Skin epidermis (tissue), 12 donors: ENCODE measurements at regions not wholly inside any gene's neighbourhood (a gene's known extent, or its start where the extent isn't known, plus 50 kb on each side); places are given as distances from the start of the nearest gene placed in this dataset.

Experiments
- H3K27ac ChIP-seq, 21 experiments: fragments of 200-600 bp; sonication (generic) in 11 of 21; one replicate each; pipeline ENCODE4 v1.5.0; 2020; ENCODE audit warnings: mild to moderate bottlenecking in 3 of 21, inconsistent platforms in 2 of 21, moderate library complexity in 2 of 21
- H3K4me3 ChIP-seq, 7 experiments: fragments of 200-600 bp; sonication (generic) in 2 of 7; one replicate each; pipeline ENCODE4 v1.5.0; 2020; ENCODE audit warnings: inconsistent platforms in 2 of 7, mild to moderate bottlenecking in 2 of 7, moderate library complexity in 1 of 7

DNA sequence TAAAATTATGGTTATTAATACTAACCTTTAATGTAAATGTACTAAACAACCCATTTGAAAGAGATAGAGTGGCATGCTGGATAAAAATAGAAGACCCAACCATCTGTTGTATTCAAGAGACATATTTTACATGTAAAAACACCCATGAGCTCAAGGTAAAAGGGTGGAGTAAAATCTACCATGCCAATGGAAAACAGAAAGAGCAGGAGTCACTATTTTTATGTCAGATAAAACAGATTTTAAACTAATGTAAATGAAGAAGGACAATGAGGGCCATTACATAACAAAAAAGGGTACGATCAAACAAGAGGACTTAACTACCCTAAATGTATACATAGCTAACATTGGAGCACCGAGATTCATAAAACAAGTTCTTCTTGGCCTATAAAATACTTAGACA lies 66.3 kb downstream of the ITM2A start:
- H3K27ac ChIP-seq = no peak overlapping the region

DNA sequence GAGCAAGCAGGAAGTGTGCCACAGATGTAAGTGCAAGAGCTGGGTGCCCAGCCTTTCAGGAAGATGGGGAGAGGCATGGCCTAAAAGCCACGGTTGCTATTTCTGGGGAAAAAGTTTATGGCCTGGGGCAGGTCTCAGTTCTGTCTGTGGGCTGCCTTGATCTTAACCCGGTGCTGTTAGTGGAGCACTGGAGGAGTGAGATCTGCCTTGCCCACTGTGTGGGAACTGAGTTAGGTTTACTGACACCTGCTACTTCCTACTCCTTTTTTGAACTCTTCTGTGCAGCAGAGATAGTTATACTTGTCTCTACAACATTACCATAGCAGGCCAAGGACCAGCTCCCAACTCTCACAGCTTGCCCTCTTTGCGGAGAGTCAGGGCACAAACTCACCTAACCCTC lies 76.5 kb downstream of the ITM2A start:
- no peak overlapping the region for H3K27ac ChIP-seq

More for the DNA sequence above, 66.3 kb downstream of the ITM2A start:
- H3K4me3 ChIP-seq = no peak overlapping the region

DNA sequence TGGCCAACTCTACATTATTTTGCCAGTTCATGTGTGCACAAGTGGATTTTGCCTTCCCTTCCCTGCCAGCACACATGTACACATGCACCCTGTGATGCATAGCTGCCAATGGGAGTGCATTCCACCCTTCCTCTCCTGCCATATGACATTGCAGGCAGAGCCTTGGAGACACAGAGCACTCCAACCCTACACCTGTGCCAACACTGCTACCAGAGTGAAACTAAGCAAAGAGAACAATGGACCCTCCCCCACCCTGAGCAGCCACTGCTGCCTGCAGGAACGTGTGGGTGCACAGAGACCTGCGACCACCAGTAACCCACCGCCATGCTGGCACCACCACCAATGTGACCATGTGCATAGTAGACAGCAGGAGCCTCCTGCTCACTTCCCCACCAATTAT lies 78.4 kb downstream of the ITM2A start:
- H3K4me3 ChIP-seq = no peak overlapping the region
- no peak overlapping the region for H3K27ac ChIP-seq

More for the DNA sequence above, 76.5 kb downstream of the ITM2A start:
- H3K4me3 ChIP-seq = no peak overlapping the region

DNA sequence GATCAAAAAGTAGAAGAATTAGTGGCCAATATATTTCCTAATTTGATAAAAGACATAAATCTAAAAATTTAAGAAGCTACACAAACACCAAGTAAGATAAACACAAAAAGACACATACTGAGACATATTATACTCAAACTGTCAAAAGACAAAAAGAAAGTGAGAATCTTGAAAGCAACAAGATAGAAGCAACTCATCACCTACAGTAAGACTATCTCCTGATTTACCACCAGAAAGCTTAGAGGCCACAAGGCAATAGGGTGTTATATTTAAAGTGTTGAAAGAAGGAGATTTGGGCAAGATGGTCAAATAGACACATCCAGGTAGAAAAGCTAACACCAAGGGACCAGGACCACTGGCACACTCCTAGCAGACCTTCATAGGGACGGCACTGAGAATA lies 79.4 kb downstream of the ITM2A start:
- no peak overlapping the region for H3K4me3 ChIP-seq
- no peak overlapping the region for H3K27ac ChIP-seq

DNA sequence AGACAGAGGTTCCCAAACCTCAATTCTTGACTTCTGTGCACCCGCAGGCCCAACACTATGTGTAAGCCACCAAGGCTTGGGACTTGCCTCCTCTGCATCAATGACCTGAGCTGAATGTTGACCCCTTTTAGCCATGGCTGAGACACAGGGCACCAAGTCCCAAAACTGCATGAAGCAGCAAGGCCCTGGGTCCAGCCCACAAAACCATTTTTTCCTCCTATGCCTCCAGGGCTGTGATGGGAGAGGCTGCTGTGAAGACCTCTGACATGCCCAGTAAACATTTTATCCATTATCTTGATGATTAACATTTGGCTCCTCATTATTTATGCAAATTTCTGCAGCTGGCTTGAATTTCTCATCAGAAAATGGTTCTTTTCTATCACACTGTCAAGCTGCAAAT lies 85.4 kb downstream of the ITM2A start:
- no peak overlapping the region for H3K27ac ChIP-seq
- H3K4me3 ChIP-seq = no peak overlapping the region

DNA sequence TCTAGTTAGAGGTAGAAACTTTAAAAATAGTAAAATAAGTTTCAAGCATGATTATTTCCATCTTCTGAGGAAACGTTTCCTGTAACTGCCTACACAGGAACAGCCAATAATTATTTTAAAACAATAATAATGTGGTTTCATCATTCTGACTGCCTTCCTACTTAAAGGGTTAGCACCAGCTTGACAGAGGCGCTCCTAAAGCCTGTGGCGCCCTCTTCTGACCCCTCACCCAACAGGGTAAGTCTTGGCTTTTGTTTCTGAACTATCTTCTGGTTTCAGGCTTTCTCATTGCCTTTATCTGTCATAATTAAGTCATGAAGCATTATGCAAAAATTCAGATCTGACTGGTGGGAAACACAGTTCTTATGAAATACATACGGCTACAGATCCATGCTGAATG lies 96.7 kb downstream of the ITM2A start:
- Histone ChIP-seq H3K27ac (peak overlapping the region in 2 of 21 experiments; percentile 26 to 49), H3K4me3 (no peak overlapping the region)

DNA sequence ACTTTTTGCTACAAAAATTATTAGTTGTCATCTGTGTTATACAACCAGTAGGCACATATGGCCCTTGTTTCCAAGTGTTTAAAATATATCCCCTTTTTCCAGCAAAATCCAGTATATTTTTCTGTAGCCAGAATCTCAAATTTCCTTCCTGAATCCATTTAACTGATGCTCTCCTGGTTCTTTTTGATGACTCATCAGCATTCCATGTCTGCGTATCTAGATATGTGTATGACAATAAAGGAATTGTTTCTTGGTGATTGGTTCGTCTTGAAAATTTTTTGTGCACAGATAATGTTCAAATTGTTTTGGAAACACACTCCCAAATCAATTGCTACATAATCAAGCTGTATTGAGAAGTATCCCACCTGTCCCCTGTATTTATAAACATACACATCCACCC lies 98.3 kb downstream of the ITM2A start:
- H3K27ac ChIP-seq = peak overlapping the region in 3 of 21 experiments; percentile 37 to 49 (median 39)
- no peak overlapping the region for H3K4me3 ChIP-seq

DNA sequence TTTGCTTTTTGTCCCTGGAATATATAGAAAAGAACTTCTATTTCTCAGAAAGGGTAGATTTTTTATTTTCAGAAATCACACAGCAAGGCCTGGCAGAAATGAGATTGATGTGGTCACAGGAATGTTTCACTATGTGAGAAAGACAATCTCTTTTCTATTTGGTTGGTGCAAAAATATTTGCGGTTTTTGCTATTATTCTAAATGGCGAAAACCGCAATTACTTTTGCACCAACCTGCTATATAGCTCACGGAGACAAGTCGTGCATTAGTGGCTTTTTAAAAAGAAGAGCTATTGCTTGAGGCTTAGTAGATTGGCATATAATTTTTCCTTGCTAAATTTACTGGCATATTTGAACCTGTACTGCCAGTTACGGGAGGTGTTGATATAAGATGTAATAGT lies 100.4 kb downstream of the ITM2A start:
- Histone ChIP-seq H3K27ac (peak overlapping the region in 1 of 21 experiments; percentile 49), H3K4me3 (no peak overlapping the region)

DNA sequence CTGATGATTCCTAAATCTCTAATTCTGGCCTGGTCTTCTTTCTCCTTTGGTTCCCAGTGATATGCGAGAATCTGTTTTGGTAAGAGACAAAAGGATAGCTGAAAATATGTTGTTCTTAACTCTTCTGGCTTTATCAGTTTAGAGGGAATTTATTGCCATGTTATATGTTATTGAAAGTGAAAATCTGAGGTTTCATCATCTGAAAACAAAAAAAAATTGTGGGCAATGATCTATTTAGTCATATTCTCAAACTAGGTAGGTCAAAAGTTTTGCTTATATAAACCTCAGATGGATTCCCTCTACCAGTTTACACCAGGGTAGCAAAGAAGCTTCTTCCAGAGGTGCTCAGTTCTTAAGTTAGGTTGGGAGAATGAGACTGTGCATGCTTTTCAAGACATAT lies 103.6 kb downstream of the ITM2A start:
- Histone ChIP-seq H3K4me3 (no peak overlapping the region), H3K27ac (peak overlapping the region in 2 of 21 experiments; percentile 22 to 63)

DNA sequence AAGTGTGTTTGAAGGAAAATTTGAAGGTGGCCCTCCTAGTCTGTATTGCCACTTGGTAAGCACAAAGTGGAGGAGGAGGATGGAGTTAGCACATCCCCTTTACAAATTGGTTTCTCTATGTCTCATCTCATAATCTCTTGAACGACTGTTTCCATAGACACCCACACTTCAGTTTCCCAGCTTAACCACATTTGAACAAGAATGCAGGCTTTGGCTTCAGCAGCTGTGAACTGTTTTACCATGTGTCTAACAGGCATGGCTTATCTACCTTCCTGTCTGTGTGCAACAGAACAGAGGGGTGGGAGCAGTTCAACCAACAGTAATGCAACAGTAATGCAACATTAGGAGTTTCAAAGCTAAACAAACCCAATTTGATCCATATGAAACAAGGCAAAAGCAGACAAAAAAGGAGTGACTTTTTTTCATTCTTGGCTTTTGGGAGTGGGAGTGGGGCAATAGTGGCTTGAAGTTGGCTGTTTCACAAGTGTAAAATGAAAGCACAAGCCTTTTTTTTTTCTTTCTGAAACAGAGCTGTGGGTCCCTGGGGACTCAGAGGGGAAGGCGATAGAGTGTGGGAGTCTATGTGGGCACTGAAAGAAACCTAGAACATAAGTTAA lies 108.0 kb downstream of the ITM2A start:
- peak overlapping the region in 6 of 21 experiments; percentile 24 to 78 (median 54) for H3K27ac ChIP-seq
- H3K4me3 ChIP-seq = no peak overlapping the region

DNA sequence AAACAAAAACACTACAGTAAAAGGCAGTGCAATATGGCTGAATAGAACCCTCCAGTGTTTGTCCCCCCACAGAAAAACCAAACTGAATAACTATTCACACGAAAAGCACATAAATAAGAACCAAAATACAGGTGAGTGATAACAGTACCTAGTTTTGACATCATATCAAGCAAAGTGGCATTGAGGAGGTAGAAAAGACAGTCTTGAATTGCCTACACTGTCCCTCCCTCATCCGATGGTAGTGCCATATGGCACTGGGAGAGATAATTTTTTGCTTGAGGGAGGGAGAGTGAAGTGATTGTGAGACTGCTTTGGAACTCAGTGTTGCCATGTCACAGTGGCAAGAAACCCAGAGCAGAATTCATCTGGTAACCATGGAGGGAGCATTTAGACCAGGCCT lies 99.2 kb downstream of the GPR174 start:
- no peak overlapping the region for H3K27ac ChIP-seq

DNA sequence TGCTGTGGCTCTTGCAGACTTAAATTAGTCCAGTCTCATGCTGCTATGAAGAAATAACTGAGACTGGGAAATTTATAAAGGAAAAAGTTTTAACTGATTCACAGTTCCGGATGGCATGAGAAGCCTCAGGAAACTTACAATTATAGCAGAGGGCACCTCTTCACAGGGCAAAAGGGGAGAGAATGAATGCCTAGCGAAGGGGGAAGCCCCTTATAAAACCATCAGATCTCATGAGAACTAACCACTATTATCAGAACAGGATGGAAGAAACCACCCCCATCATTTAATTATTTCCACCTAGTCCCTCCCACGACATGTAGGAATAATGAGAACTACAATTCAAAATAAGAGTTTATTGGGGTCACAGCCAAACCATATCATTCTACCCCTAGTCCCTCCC lies 91.4 kb downstream of the GPR174 start:
- no peak overlapping the region for H3K27ac ChIP-seq
- H3K4me3 ChIP-seq = no peak overlapping the region

More for the DNA sequence above, 99.2 kb downstream of the GPR174 start:
- no peak overlapping the region for H3K4me3 ChIP-seq

DNA sequence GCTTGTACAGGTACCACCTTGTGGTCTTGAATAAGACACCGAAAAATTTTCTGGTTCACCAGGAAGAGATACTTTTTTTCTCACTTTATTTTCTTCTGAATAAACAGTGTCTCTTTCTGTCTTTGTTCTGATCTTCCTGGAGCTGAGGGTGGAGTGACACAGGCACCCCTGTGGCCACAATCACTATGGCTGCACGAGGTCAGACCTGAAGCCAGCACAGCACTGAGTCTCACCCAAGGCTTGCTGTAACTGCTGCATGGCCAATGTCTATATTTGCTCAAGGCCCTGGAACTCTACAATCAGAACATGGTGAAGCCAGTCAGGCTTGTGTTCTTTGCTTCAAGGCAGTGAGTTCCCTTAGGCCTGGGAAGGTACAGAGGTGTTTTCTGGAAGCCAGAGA lies 87.2 kb downstream of the GPR174 start:
- Histone ChIP-seq H3K27ac (no peak overlapping the region), H3K4me3 (no peak overlapping the region)
